Stimulated activated CD4-positive, alpha-beta T cell treated with anti-CD3 and anti-CD28 coated beads, TNF-alpha, amount 100 ng/mL, for 1 hour (primary cell): ENCODE measurements at regions not wholly inside any gene's neighbourhood (a gene's known extent, or its start where the extent isn't known, plus 50 kb on each side); places are given as distances from the start of the nearest gene placed in this dataset.

Source experiments
- DNase-seq, 3 donors: peaks; one replicate each; pipeline ENCODE4 v3.0.0-alpha.2; 2020; ENCODE audit warnings: low read depth in 3 of 3, low spot score in 1 of 3

DNA sequence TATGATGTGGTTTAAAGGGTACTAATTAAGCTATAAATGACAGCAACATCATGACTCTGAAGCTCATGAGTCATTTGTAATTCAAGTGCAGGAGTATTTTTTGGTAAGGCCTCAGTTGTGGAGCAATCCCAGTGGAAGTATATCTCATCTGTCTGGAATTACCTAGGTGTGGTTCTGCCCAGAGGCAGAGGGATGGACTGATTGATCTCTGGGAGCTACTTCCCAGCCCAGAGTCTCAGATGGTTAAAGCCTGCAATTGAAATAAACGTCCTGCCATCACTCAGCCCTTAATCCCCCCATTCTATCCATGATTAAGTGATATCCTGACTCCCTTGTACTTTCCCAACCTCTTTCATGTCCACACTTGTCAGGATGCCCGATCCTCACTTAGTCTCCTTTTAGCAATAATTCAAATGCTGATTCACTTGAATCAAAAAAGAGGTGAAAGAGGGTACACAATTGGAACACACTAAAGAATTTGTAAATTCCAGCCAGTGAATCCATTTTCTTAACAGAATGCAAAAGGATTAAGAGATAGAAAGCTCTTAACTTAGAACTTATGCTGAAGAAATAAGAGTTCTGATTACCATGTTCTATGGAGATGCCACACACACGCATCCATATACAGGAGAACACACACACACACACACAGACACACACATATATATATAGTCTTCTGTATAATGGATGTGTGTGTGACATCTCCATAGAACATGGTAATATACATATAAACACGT lies 664.4 kb downstream of the NYAP2 start:
- DNase-seq, result no peak

DNA sequence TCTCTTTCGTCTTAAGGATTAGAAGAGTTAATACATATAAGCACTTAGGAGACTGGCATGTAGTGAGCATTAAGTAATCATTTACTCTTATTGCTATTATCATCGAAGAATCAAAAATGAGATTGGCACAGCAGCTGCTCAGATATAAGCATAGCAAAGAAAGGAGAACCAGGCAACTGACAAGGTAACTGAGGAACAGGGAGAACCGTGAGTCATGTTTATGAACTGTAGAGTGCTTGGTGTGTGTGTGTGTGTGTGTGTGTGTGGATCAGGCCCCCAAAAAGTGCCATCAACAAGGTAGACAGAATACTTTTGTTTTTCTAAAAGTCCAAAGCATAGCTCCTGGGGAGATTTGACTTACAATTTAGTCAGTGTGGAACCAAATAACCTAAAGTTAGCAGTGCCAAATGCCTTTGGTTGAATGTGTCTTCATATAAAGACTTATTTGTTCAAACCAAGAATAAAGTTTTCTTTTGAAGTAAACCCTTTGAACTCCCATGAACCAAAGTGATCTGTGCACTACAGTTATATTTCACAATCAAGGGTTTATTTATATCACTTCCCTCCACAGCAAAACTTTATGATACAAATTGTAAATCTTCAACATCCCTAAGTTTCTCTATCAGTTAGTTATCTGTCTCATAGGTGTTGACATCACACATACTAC lies 660.6 kb downstream of the NYAP2 start:
- DNase-seq, result no peak

DNA sequence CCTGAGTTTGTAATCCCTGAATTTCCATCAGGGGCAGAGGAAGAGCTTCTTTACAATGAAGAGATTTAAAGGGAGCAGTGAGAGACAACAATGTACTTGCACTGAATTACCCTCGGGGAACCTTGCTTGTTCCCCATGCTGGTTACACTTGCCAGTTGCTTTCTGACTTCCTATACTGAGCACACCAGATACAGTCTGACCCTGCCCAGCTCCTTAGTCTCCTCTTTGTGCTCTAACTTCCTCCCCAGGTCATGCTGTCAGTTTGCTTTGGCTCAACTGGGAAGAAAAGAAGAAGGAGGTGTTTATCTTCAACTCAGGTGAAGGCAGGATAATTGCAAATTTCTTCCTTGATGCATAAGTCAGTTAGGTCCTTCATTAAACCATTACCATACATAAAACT lies 658.4 kb downstream of the NYAP2 start:
- no peak for DNase-seq

DNA sequence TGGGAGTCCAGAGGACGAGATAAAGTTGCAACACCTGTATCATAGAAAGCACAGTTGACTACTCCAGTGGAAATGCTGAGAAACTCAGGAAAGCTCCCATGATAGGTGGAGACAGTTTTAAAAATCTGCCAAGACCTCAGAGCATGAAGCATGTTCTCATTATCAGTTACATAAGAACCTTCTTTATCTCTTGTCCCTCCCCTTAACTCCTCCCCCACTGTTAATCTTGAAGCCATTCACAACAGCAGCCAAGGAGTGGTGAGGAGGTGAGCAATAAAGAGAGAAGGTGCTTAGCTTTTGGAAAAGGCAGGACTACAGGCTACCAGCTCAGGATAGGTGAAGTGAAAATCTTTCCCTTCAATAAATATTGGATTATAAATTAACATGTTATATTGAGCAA lies 657.9 kb downstream of the NYAP2 start:
- DNase-seq, result no peak

DNA sequence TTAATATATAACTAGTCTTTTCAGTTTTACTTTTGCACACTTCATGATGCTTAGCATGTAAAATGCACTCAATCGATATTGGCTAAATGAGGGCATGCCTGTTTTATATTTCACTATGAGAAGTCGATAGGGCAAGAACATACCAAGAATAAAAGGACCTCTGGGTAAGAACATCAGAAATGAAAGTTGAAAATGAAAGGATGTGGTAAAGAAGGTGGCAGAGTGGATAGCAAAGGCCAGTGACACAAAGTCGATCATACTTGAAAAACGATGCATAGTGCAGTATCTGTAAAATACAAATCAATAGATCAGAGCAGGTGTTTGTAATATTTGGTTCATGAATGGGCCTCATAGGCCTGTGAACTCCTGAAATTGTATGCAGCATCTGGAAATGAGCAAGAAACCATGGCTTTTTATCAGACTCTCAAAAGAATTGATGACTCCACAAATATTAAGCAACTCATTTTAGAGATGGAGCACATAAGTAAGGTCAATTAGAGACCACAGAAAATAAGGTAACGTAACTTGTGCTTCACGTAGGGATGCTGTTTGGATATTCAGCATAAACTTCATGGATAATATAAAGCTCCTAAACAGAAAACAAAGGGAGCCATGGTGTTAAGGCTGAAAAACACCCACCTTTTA lies 653.4 kb downstream of the NYAP2 start:
- no peak for DNase-seq

DNA sequence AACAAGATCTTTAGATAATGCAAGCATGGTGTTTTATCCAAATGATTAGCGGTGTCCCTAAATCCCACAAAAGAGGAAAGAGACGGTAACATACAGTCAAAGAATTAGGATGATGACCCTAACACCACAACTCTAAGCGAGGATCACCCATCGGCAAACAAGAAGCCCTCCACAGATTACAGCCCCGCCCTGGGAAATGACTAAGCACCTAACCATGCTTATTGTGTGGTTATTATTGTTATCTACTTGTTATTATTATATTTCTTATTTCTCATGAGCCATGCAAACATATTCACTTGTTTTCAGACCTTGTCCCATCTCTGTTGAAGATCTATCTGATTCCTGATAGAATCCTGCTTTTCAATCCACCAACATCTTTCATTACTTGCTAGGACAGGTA lies 651.3 kb downstream of the NYAP2 start:
- DNase-seq, result no peak

DNA sequence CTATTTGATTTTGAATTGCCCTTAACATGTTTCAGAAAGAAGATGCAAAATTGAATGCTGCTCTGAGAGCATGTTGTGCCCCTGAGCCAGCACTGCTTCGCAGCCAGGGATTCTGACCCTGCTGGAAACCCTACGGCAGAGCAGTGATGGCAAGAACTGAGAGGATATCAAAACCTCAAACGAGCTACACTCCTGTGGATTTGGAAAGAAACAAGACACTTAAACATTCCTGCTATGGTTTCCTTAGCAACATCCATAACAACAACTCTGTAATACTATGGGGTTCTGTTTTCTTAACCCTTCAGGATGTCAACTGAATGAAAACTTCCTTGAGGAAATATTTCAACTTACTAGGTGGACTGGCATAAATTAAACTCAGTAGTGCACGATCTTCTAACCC lies 649.1 kb downstream of the NYAP2 start:
- no peak for DNase-seq

DNA sequence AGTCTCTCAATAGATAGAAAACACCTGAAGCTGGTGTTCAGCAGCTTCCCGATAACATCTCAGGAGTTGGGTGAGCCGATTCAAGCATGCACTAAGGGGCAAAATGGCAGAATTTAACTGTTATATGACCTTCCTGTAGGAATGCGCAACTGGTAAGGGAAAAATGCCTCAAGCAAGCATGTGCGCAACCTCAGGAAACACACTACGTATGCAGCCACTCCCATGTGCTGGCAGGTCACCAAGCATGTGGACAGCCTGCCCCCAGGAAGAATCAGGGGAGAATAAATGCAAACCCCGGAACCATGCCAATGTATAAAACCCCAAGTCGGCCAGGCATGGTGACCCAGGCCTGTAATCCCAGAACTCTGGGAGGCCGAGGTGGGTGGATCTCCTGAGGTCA lies 645.6 kb downstream of the NYAP2 start:
- no peak for DNase-seq

DNA sequence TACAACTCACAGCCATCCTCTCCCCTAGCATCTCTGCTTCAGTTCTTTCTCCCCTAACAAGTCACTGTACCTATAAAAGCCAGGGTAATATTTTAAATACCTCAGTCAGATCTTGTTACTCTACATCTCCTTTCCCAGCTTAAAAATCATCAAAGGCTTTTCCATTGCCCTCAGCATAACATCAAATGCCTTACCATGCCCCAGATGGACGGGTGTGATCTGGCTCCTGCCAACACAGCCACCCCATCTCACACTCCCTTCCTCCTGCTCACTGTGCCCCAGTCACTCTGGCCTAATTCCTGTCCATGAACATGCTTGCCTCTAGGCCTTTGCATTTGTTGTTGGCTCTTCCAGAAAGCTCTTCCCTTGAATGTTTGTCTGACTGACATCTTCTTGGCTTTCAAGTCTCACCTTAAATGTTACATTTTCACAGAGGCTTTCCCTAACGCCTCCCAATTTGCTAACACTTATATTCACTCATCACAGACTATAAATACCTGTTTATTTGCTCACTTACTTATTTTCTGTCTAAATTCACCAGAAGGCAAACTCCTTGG lies 640.9 kb downstream of the NYAP2 start:
- no peak for DNase-seq

DNA sequence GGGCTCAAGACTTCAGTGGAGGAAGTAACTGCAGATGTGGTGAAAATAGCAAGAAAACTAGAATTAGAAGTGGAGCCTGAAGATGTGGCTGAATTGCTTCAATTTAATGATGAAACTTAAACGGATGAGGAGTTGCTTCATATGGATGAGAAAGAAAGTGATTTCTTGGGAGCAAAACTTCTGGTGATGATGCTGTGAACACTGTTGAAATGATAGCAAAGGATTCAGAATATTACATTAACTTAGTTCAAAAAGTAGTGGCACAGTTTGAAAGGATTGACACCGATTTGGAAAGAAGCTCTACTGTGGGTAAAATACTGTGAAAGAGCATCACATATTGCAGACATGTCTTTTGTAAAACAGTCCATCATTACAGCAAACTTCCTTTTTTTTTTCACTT lies 638.0 kb downstream of the NYAP2 start:
- no peak for DNase-seq

DNA sequence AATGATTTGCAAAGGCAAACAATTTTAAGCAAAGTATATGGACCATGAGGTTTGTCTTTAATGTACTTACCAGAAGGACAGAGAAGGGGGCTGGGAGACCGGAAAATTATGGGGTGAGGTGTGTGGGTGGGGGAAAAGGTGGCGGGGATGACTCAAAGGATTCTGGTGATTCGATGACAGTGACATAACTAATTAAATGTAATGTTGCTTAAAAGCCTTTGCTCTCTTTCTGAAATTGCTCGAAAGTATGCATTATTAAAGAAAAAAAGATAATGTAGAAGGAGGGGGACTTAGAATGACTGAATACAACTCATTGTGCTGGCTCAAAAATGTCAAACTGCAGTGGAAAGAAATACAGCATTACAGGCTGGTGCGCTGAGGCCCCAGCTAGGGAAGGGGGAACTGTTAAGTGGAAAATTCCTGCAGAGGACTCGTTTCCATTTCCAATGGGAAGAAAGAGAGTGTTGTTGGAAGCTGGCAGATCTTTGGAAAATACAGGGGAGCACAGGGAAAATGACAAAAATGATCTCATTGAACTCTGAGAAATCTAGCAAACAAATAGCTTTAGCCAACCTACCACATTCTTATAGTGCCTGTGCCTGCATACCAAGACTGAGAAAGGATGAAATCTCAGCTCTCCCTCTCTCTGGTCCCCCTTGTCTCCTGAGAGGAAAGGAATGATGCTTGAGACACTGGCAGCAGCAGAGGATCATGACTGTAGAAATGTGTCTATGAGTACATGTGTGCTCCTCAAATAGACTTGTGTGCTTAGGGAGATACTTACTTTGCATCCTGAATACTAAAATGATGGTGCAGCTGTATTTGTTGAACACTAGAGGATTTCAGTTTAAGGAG lies 632.4 kb downstream of the NYAP2 start:
- no peak for DNase-seq

DNA sequence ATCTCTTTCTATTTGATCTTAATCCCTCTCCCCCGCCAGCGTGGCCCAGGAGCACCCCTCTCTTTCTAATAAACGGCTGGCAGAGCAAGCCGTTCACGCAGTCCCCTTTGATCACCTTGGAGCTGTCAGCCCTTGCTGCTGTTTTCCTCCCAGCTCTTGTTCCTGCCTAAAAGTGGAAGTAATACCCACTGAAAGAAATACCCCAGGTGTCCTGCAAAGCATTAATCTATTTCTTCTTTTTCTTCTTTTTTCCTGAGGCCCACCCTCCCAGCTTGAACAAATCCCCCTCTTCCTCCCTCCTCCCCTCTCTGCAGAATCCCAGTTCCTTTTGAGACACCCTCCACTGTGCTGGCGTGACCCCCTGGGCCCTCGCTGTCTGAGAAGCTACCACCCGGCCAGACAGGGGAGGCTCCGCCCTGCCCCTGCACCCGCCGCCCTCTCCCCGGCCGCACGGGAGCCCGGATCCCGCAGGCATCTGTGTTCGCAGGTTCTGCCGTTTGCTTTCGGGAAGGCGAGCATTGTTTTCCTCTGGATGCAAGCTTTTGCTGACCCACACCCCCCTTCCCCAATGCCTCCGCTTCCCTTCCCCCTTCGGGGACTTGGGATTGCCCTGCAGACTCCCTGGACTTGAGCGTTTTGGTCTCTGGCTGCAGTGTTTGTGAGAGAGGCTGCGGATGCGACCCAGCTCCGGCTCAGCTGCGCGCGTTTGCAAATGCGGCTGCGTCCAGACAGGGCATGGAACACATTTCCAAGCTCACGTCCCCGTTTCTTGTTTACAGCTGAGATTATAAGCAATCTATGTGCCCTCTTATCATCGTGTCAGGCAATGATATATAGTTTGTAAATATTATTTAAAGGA lies 631.5 kb downstream of the NYAP2 start:
- DNase-seq, result no peak

DNA sequence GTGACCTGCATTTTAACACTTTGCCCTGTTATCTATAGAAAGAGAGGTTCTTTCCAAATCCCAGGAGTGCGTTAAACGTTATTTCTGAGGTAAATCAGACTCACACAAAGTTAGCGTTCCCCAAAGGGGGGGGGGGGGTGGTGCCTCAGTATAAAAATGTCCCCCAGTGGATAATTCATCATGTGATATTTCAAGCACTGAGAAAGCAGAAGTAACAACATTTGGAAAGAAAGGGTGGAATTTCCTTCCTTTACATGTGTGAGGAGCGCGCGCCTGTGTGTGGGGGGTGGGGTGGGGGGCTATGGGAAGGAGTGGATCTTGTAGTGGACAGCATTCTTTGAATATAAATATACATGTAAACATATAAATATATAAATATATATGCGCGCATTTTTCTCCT lies 630.9 kb downstream of the NYAP2 start:
- no peak for DNase-seq

DNA sequence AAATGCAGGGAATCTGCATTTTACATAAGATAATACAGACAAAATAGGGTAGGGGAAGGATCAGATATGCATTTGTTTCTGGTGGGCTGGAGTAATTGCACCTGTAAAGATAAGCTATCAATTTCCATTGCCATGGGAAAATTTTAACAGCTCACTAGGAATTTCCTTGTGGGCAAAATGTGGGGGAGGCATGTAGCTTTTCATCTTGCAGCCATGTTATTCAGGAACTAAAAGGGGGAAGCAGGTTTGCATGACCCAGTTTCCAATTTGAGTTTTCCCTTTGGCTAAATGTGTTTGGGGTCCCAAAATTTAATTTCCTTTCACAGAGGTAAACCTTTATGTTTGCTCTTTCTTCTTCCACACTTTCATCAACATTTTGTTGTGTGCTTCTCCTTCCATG lies 624.4 kb downstream of the NYAP2 start:
- no peak for DNase-seq

DNA sequence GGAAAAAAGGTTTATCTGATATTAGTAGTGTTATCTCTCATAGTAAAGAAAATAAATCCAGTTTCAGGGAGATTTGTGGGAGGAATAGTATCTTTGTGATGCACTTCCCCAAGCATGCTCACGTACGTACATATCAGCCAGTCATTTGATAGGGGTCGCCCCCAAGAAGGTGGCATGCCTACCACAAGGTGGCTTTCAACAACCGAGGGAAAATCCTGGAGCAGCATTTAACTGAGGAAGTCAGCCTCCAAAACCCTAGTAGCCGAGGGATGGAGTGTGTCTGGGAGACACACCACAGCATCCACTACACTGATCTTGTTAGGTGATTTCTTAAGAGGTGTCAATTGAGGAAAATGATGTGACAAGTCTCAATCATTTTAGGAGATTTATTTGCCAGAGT lies 623.9 kb downstream of the NYAP2 start:
- no peak for DNase-seq

DNA sequence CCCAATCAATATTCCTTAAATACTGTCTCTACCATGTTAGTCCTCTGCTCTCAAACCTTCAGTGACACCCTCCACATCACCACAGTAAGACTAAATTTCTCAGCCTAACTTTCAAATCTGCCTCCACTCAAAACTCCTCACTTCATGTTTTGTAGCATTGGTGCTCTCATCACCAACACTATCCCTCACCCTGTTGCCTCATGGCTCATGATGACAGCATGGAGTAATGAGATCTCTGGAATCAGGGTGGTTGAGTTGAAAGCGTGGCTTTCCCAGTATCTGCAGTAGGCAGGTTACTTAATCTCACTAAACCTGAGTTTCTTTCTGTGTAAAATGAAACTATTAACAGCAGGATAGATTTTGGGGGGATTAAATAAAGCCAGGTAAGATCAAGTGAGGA lies 621.4 kb downstream of the NYAP2 start:
- no peak for DNase-seq

DNA sequence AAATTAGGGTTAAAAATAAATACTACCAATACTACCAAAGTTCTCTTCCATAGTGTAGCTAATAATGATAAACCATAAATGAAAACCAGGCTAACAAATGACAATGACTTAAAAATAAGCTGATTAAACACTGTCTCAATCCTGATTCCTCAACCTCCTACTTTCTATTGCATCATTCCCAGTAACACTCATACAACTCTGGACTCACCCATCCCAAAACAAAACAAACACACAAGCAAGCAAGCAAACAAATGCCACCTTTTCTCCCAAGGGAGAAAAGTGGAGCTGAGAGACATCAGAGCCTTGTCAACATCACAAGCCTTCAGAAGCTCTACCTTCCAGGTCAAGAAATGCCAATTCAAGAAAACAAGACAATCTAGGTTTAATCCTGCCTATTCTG lies 620.7 kb downstream of the NYAP2 start:
- DNase-seq, result no peak

DNA sequence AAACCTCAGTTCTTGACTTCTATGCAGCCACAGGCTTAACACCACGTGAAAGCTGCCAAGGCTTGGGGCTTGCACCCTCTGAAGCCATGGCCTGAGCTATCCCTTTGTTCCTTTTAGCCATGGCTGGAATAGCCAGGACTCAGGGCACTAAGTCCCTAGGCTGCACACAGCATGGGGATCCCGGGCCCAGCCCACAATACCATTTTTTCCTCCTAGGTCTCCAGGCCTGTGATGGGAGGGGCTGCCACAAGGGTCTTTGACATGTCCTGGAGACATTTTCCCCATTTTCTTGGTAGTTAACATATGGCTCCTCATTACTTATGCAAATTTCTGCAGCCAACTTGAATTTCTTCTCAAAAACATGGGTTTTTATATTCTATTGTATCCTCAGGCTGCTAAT lies 619.1 kb downstream of the NYAP2 start:
- no peak for DNase-seq

DNA sequence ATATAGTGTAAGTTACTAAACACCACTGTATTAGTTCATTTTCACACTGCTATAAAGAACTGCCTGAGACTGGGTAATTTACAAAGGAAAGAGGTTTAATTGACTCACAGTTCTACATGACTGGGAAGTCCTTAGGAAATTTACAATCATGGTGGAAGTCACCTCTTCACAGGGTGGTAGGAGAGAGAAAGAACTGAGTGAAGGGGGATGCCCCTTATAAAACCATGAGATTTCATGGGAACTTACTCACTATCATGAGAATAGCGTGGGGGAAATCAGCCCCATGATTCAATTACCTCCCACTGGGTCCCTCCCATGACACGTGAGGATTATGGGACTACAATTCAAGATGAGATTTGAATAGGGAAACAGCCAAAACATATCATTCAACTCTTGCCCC lies 618.0 kb downstream of the NYAP2 start:
- DNase-seq, result no peak

DNA sequence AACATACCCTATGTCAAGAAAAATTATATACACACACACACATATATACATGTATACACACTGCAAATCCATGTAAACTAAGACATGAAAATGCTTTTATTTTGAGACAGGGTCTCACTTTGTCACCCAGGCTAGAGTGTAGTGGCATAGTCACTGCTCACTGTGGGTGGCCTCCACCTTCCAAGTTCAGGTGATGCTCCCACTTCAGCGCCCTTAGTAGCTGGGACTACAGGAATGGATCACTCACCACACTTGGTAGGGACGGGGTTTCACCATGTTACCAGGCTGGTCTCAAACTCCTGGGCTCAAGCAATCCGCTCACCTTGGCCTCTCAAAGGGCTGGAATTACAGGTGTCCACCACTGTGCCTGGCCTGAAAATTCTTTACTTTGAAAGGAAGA lies 617.6 kb downstream of the NYAP2 start:
- DNase-seq, result no peak
